IMR-90 (cell line): ENCODE measurements at regions not wholly inside any gene's neighbourhood (a gene's known extent, or its start where the extent isn't known, plus 50 kb on each side); places are given as distances from the start of the nearest gene placed in this dataset.
"Not testable (repeated sequence)": the region's sequence is repeated elsewhere in the genome, so short reads cannot be mapped to it uniquely, and the experiment has no call there.

ENCODE experiments used
- ATAC-seq: fragments of 200-7000 bp; cut with Tn5 transposase; 2 replicates; pipeline ENCODE4 v1.9.1; 2020; ENCODE audit warnings: low read depth, mild to moderate bottlenecking, moderate library complexity
- BruUV-seq: library from RNA; stranded (reverse); fragments of 400-500 nt; replicated peaks from 2 replicates; lab custom pipeline; 2021; lab: Mats Ljungman, UMichigan
- CTCF ChIA-PET: fragments of 300-600 bp; formaldehyde crosslinking; extraction: SDS; loops from one replicate; lab custom pipeline; 2021; ENCODE audit warnings: antibody characterized with exemption; lab: Yijun Ruan, JAX
- POLR2A ChIA-PET: fragments of 300-600 bp; sonication (Branson Sonifier 250); formaldehyde crosslinking; loops from one replicate; lab custom pipeline; 2022; ENCODE audit warnings: antibody characterized with exemption; ENCODE audit not compliant: unreplicated experiment; lab: Charles Lee
- DNase-seq: peaks from one replicate; pipeline ENCODE4 v3.0.0; 2013
- H2AFZ ChIP-seq: replicated peaks from 2 replicates; pipeline ENCODE3; 2013; ENCODE audit warnings: low read length, mild to moderate bottlenecking; ENCODE audit not compliant: poor library complexity
- H2AK5ac ChIP-seq: 2 replicates; pipeline ENCODE4 v1.6.1; 2013; ENCODE audit warnings: low read depth, low read length, inconsistent platforms
- H2AK9ac ChIP-seq: replicated peaks from 2 replicates; pipeline ENCODE3; 2013; ENCODE audit warnings: mild to moderate bottlenecking, low read depth, low read length, moderate library complexity; ENCODE audit not compliant: poor library complexity
- H2BK120ac ChIP-seq: 2 replicates; pipeline ENCODE4 v1.6.1; 2013; ENCODE audit warnings: low read depth, low read length, inconsistent platforms
- H2BK15ac ChIP-seq: 3 replicates; pipeline ENCODE4 v1.6.1; 2013; ENCODE audit warnings: low read depth, low read length, inconsistent platforms
- H2BK20ac ChIP-seq: 2 replicates; pipeline ENCODE4 v1.6.1; 2013; ENCODE audit warnings: low read depth, mild to moderate bottlenecking, inconsistent platforms, low read length, moderate library complexity
- H2BK5ac ChIP-seq: 2 replicates; pipeline ENCODE4 v1.6.1; 2013; ENCODE audit warnings: mild to moderate bottlenecking, low read depth, low read length, inconsistent platforms; ENCODE audit not compliant: poor library complexity, severe bottlenecking
- H3K14ac ChIP-seq: replicated peaks from 2 replicates; pipeline ENCODE4 v1.6.1; 2013; ENCODE audit warnings: low read depth, low read length, inconsistent platforms
- H3K18ac ChIP-seq: 2 replicates; pipeline ENCODE4 v1.6.1; 2013; ENCODE audit warnings: low read depth, low read length, control low read depth
- H3K23ac ChIP-seq: 2 replicates; pipeline ENCODE4 v1.6.1; 2013; ENCODE audit warnings: low read depth, low read length, inconsistent platforms
- H3K27ac ChIP-seq: 2 replicates; pipeline ENCODE4 v1.5.1; 2013; ENCODE audit warnings: mild to moderate bottlenecking, control low read depth, low read length; ENCODE audit not compliant: insufficient read depth
- H3K27me3 ChIP-seq: 2 replicates; pipeline ENCODE4 v1.6.1; 2013; ENCODE audit warnings: low read length; ENCODE audit not compliant: control insufficient read depth, insufficient read depth
- H3K36me3 ChIP-seq: 2 replicates; pipeline ENCODE4 v1.6.1; 2013; ENCODE audit warnings: low read length, mixed read lengths; ENCODE audit not compliant: control insufficient read depth, insufficient read depth
- H3K4ac ChIP-seq: 2 replicates; pipeline ENCODE4 v1.6.1; 2013; ENCODE audit warnings: low read depth, low read length, inconsistent platforms
- H3K4me1 ChIP-seq: 2 replicates; pipeline ENCODE4 v1.6.1; 2013; ENCODE audit warnings: low read length, mixed read lengths; ENCODE audit not compliant: control insufficient read depth, insufficient read depth
- H3K4me2 ChIP-seq: 2 replicates; pipeline ENCODE4 v1.6.1; 2013; ENCODE audit warnings: low read depth, mild to moderate bottlenecking, control low read depth, low read length, moderate library complexity
- H3K4me3 ChIP-seq: 2 replicates; pipeline ENCODE4 v1.5.1; 2013; ENCODE audit warnings: low read depth, mild to moderate bottlenecking, control low read depth, low read length, moderate library complexity; ENCODE audit not compliant: insufficient read depth
- H3K56ac ChIP-seq: 2 replicates; pipeline ENCODE4 v1.6.1; 2013; ENCODE audit warnings: low read length, inconsistent platforms; ENCODE audit not compliant: insufficient read depth; ENCODE audit errors: extremely low read depth
- H3K79me1 ChIP-seq, 2 experiments: 2 replicates each; pipeline ENCODE4 v1.6.1; 2013; ENCODE audit warnings: low read length in 2 of 2, inconsistent platforms in 1 of 2, low read depth in 1 of 2
- H3K9ac ChIP-seq: 2 replicates; pipeline ENCODE4 v1.6.1; 2013; ENCODE audit warnings: low read depth, low read length, control low read depth
- H3K9me1 ChIP-seq: 2 replicates; pipeline ENCODE4 v1.6.1; 2013; ENCODE audit warnings: low read length, inconsistent platforms; ENCODE audit not compliant: insufficient read depth
- H3K9me3 ChIP-seq: 2 replicates; pipeline ENCODE4 v1.6.1; 2013; ENCODE audit warnings: low read length; ENCODE audit not compliant: control insufficient read depth, insufficient read depth
- H4K20me1 ChIP-seq: 2 replicates; pipeline ENCODE4 v1.6.1; 2013; ENCODE audit warnings: low read length, inconsistent platforms; ENCODE audit not compliant: insufficient read depth
- H4K5ac ChIP-seq: 2 replicates; pipeline ENCODE4 v1.6.1; 2013; ENCODE audit warnings: mild to moderate bottlenecking, low read depth, low read length, control low read depth
- H4K8ac ChIP-seq, 2 experiments: 2 replicates each; pipeline ENCODE4 v1.6.1; 2013; ENCODE audit warnings: low read depth in 2 of 2, low read length in 2 of 2, control low read depth in 1 of 2, inconsistent platforms in 1 of 2
- H4K91ac ChIP-seq: 2 replicates; pipeline ENCODE4 v1.6.1; 2013; ENCODE audit warnings: low read depth, low read length, inconsistent platforms; ENCODE audit not compliant: insufficient read depth
- WGBS, 2 experiments: methylation state at CpG; one replicate each; pipeline versions ENCODE4 v1.1.5 to v1.1.7; 2013; ENCODE audit warnings: missing lambda C conversion rate in 2 of 2; ENCODE audit not compliant: insufficient read length in 1 of 2; ENCODE audit errors: extremely low coverage in 2 of 2; 5-methylcytosine and 5-hydroxymethylcytosine counted together
- dilution Hi-C: fragments of 300-500 bp; cut with HindIII; formaldehyde crosslinking; loops from one replicate; pipeline ENCODE4 v1.14.3; 2018; ENCODE audit warnings: low sequenced_read_pairs; ENCODE audit not compliant: unreplicated experiment
- in situ Hi-C: fragments of 300-500 bp; cut with MboI; formaldehyde crosslinking; loops from 3 replicates; pipeline ENCODE4 v1.14.3; 2019; ENCODE audit warnings: low sequenced_read_pairs, inconsistent platforms, mixed read lengths
- intact Hi-C: fragments of 100-400 bp; cut with micrococcal nuclease; formaldehyde crosslinking; loops from 2 replicates; pipeline ENCODE4 v1.10.0; 2022

GRCh38 chr3:118540448-118540821, 494.2 kb downstream of the IGSF11 start:
- H2BK120ac ChIP-seq, H2AFZ ChIP-seq, H3K27me3 ChIP-seq, H3K4me2 ChIP-seq, H2BK20ac ChIP-seq, H3K18ac ChIP-seq, H3K14ac ChIP-seq, DNase-seq, H2AK9ac ChIP-seq, dilution Hi-C loops, H2BK5ac ChIP-seq, POLR2A ChIA-PET, H4K5ac ChIP-seq, H4K8ac ChIP-seq, H3K56ac ChIP-seq, H2AK5ac ChIP-seq, H4K91ac ChIP-seq, H3K4ac ChIP-seq, H4K20me1 ChIP-seq, H3K9me1 ChIP-seq, CTCF ChIA-PET, ATAC-seq, H3K9me3 ChIP-seq, H3K4me3 ChIP-seq, H3K23ac ChIP-seq, BruUV-seq, H3K4me1 ChIP-seq, H2BK15ac ChIP-seq, in situ Hi-C loops, intact Hi-C loops, H3K79me1 ChIP-seq, H3K27ac ChIP-seq, H3K36me3 ChIP-seq, H3K9ac ChIP-seq: not testable (repeated sequence)
- WGBS, 2 experiments, result no CpG with 5 or more reads among the region's 5 CpGs
